NCI-H1694 treated with DMSO at 0.1 percent for 48 hours (cell line): ENCODE measurements at regions not wholly inside any gene's neighbourhood (a gene's known extent, or its start where the extent isn't known, plus 50 kb on each side); places are given as distances from the start of the nearest gene placed in this dataset.
"Not testable (repeated sequence)": the region's sequence is repeated elsewhere in the genome, so short reads cannot be mapped to it uniquely, and the experiment has no call there.

ENCODE experiments used
- DNase-seq: peaks from one replicate; lab custom pipeline; 2025; lab: John Stamatoyannopoulos, UW

DNA sequence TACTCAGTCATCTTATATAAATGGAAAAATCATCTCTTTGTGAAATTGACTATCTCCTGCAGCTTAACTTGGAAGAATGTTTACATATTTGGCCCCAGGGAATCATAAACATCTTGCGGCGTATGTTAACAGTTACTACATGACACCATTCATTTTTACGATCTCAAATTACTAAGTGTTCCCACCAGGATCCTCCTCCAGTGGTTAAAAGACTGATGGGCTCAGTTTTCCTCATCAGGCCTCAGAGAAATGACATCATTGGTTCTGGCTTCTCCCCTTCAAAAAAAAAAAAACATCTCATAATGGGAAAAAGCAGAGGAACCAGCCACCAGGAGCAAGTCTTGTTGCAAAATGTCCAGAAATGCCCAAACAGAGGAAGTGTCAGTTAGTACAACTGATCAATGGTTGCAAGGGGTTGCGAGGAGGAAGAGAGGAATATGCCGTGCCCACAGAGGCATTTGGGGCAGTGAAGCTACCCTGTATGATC is 70.5 kb upstream of the LIPC start:
- no peak for DNase-seq

GRCh38 chr15:58362262-58362922 is 69.4 kb upstream of the LIPC start:
- DNase-seq = no peak

- DNase-seq = not testable (repeated sequence)
These were observed 68.7 kb upstream of the LIPC start for GRCh38 chr15:58363118-58363517.

DNA sequence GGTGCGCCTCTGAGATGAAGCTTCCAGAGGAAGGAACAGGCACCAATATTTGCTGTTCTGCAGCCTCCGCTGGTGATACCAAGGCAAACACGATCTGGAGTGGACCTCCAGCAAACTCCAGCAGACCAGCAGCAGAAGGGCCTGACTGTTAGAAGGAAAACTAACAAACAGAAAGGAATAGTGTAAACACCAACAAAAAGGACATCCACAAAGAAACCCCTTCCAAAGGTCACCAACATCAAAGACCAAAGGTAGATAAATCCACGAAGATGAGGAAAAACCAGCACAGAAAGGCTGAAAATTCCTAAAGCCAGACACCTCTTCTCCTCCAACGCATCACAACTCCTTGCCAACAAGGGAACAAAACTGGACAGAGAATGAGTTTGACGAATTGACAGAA is 68.1 kb upstream of the LIPC start:
- not testable (repeated sequence) for DNase-seq

DNA sequence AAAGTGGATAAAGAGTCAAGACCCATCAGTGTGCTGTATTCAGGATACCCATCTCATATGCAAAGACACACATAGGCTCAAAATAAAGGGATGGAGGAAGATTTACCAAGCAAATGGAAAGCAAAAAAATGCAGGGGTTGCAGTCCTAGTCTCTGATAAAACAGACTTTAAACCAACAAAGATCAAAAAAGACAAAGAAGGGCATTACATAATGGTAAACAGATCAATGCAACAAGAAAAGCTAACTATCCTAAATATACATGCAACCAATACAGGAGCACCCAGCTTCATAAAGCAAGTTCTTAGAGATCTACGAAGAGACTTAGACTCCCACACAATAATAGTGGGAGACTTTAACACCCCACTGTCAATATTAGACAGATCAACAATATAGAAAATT is 66.7 kb upstream of the LIPC start:
- not testable (repeated sequence) for DNase-seq

DNA sequence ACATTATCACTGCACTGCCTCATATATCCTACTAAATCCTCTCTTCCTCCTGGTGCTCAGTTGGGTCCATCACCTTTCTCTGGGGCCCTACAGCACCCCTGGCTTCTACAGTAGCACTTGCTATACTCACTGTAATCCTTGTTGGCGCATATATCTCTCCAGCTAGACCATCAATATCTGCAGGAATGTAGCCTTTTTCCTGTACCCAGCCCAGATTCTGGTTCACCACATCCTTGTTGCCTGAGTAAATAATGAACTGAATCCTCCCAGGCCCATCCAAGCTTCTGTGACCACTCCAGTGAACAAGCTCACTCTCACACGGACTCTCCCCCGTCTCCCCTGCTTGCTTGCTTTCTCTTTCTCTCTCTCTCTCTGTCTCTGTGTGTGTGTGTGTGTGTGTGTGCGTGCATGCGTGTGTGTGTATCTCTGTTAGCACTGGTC is 62.5 kb upstream of the LIPC start:
- DNase-seq = no peak

- no peak for DNase-seq
These were observed 61.8 kb upstream of the LIPC start for GRCh38 chr15:58369956-58370355.

- no peak for DNase-seq
These were observed 57.6 kb upstream of the LIPC start for GRCh38 chr15:58374147-58374546.

DNA sequence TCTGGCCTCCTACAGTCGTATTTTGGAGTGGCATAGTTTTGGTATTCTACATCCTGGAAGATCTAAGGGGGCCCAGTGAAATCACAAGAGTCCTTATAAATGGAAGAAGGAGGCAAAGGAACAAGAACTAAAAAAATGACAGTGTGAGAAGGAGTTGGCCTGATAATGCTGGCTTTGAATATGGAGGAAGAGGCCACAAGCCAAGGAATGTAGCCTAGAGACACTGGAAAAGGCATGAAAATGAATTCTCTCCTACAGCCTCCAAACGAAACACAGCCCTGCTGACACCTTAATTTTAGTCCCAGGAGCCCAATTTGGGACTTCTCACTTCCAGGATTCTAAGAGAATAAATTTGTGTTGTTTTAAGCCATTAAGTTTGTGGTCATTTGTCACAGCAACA is 54.6 kb upstream of the LIPC start:
- no peak for DNase-seq

DNA sequence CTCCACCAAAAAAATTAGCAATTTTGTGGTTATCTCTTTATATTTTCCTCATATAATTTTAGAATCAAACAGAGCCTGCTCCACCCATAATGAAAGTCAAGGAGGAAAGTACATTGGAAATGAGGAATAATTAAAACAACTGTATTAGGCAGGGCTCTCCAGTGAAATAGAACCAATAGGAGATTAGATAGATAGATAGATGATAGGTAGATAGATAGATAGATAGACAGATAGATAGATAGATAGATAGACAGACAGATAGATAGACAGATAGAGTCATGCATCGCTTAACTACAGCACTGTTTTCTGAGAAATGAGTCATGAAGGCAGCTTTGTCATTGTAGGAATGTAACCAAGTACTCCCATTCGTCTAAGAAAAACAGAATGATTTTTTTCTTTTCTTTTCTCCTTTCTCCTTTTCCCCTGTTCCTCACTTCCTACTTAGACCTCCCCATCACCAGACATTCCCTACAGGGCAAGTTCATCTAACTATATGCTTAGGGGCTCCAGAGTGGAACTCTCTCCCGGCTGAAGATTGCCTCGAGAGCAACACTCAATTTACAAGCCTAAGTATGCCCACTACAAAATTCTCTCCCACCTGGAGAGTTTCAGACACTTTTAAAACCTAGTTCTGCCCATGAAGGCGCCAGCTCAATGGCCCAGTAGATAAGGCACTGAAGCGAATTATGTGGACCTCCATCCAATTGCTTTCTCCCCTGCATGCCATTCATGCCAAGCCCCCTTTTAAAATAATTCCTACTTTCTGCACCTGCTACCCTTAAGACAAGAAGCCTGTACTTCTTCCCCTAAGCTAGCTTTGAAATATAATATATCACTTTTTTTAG is 53.3 kb upstream of the LIPC start:
- no peak for DNase-seq

DNA sequence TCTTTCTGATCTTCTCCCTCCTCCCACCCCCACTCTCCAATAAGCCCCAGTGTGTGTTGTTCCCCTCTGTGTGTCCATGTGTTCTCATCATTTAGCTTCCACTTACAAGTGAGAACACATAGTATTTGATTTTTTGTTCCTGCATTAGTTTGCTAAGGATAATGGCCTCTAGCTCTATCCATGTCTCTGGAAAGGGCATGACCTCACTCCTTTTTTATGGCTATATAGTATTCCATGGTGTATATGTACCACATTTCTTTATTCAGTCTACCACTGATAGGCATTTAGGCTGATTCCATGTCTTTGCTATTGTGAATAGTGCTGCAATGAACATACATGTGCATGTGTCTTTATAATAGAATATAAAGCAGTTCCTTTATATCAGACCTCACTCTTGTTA is 52.3 kb upstream of the LIPC start:
- DNase-seq = not testable (repeated sequence)

DNA sequence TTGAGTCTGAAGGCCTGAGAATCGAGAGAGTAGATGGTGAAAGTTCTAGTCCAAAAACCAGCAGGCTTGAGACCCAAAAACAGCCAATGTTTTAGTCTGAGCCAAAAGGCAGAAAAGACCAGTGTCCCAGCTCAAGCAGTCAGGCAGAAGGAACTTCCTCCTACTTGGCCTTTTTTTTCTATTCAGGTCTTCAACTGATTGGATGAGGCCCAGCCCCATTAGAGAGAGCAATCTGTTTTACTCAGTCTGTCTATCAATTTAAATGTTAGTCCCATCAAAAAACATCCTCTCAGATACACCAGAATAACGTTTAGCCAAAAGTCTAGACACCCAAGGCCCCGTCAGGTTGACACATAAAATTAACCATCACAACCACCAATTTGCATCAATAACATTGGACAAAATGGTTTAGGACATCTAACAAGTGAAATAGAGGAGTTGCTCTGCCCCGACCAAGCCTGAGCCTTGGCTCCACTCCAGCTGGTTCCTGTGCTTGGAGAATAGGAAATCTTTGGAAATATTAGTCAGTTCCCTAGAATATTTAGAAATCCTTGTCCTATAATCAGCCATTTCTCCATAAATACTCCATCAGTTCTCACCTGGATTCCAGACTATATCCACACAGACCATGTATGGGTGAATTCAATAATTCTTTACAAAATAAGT is 51.4 kb upstream of the LIPC start:
- DNase-seq = no peak

DNA sequence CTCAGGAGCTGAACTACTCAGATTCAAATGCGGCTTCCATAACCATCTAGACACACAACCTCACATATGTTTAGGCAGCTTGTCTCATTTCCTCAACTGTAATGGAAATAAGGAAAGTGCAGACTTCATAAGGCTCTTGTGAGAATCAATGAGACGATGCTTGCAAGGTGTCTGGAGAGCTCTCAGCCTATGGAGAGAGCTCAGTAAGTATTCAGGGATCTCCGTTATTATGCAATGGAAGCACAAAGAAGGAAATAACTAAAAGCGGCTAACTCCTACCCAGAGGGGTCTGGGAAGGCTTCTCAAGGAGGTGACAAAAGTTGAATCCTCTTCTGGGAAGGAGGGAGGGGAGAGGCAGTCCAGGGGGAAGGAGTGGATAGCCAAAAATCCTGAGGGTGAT is 50.1 kb upstream of the LIPC start:
- no peak for DNase-seq
